ENCODE measurements at regions not wholly inside any gene's neighbourhood (a gene's known extent, or its start where the extent isn't known, plus 50 kb on each side); places are given as distances from the start of the nearest gene placed in this dataset.

DNA sequence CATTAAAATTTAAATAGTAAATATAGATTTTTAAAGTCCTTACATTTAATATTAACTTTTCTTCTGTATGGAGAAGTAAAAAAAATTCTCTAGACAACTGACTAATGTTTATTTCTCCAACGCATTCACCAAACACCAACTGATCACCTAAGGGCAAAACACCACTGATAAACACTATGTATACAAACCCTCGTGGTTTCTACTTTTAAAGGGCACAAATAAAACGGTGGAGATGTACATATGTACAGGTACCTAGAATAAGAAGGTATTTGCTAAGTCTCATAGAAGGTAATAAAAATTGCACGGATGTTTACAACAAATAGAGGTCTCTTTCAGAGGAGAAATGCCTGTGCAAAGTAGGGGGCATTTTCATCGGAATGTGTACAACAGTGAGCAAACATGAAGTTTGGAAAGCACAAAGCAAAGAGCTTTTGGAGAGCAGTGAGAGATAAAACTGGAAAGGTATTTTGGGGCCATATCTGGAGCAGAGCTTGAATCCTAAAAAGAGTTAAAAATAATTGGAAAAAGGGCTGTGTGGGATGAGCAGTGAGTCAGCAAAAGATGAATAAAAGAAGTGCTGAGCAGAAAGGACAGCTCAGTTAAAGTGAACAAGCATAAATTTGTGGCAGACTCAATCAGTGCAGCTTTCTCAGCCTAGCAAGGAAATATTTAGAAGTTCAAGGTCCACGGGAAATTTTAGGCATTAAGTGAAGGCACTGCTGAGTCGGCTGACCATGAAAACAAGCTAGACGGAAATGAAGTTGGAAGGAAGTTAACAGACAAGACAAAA is 160.0 kb downstream of the TMEM161B start:
- POLR2A ChIA-PET, result no interaction called here

DNA sequence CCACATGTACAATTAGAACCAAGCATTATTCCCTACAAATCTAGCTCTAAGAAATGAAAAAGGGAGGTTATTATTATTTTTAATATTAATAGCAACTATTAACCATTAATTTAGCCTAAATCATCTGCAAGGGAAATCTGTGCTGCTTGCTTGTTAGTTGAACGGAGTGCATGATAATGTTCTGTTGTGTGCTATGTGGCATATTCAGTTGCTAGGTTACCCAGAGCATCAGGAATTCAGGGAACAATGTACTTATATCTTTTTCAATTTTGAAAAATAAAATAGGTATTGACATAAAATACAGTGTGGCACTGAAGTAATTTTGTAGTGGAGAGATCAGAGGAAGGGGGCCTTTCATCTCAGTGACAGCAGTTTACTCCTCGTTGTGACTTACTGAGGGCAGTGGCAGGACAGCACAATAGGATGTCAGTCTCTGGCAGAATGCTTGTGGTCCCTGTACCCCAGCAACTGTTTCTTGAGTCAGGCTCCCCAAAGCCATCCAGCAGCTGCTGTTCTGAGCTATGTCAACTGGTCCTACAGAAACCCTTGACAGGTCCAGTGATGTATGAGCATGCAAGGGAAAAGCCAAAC is 173.6 kb downstream of the TMEM161B start:
- DNase-seq, result no peak
- no peak overlapping the region for H3K27ac Mint-ChIP-seq
- H3K36me3 Mint-ChIP-seq, result no peaks in the 10 kb centered on the region
- H3K4me3 Mint-ChIP-seq, result no peak overlapping the region
- CTCF ChIA-PET, result no interaction called here
- Histone ChIP-seq H3K4me3 (ENCODE audit: low read length) (no peak overlapping the region), H3K27ac (ENCODE audit: low read depth, low read length) (no peak overlapping the region), H3K9me3 (ENCODE audit: low read length) (no peaks in the 10 kb centered on the region), H3K4me1 (ENCODE audit: insufficient read depth, low read length) (no peaks in the 10 kb centered on the region), H3K36me3 (ENCODE audit: insufficient read depth, low read length) (no peaks in the 10 kb centered on the region), H3K27me3 (ENCODE audit: insufficient read depth, low read length, poor library complexity, severe bottlenecking) (no peaks in the 10 kb centered on the region)
- no peaks in the 10 kb centered on the region for H3K9me3 Mint-ChIP-seq
- H3K4me1 Mint-ChIP-seq, result no peaks in the 10 kb centered on the region
- H3K27me3 Mint-ChIP-seq, result peaks cover 6 to 7% of the 10 kb centered on the region in 2 donors
- POLR2A ChIA-PET, result no interaction called here

More for the DNA sequence above, 160.0 kb downstream of the TMEM161B start:
- Mint-ChIP-seq H3K27ac (no peak overlapping the region), H3K4me3 (no peak overlapping the region), H3K27me3 (peaks cover 6 to 12% of the 10 kb centered on the region in 2 donors), H3K9me3 (no peaks in the 10 kb centered on the region), H3K36me3 (peaks cover 0 to 2% (median 0%) of the 10 kb centered on the region in 3 donors), H3K4me1 (no peaks in the 10 kb centered on the region)
- CTCF ChIA-PET, result no interaction called here
- Histone ChIP-seq H3K27ac (ENCODE audit: low read depth, low read length) (no peak overlapping the region), H3K27me3 (ENCODE audit: insufficient read depth, low read length, poor library complexity, severe bottlenecking) (no peaks in the 10 kb centered on the region), H3K9me3 (ENCODE audit: low read length) (no peaks in the 10 kb centered on the region), H3K36me3 (ENCODE audit: insufficient read depth, low read length) (no peaks in the 10 kb centered on the region), H3K4me1 (ENCODE audit: insufficient read depth, low read length) (no peaks in the 10 kb centered on the region), H3K4me3 (ENCODE audit: low read length) (no peak overlapping the region)
- no peak for DNase-seq

DNA sequence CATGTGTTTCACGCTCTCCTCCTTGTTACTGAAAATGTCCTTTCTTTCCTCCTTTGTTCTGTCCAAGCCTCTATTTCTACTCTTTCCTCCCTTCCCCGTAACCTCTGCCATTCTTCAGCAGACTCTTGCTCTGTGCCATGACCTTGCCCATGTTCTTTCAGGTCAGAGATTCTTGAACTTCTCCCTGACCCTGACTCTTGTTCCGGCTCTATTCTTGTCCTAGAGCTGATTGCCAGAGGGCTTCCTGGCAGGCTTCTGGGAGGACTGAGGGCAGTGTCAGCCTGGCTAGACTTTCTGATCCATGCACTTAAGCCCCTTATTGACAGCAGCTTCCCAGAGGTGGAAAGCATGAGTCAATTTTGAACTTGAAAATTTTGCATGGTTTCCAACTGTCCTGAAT is 174.2 kb downstream of the TMEM161B start:
- Histone ChIP-seq H3K4me1 (ENCODE audit: insufficient read depth, low read length) (no peaks in the 10 kb centered on the region), H3K9me3 (ENCODE audit: low read length) (no peaks in the 10 kb centered on the region), H3K27me3 (ENCODE audit: insufficient read depth, low read length, poor library complexity, severe bottlenecking) (no peaks in the 10 kb centered on the region), H3K36me3 (ENCODE audit: insufficient read depth, low read length) (no peaks in the 10 kb centered on the region), H3K4me3 (ENCODE audit: low read length) (no peak overlapping the region), H3K27ac (ENCODE audit: low read depth, low read length) (no peak overlapping the region)
- no peak overlapping the region for H3K4me3 Mint-ChIP-seq
- no peaks in the 10 kb centered on the region for H3K4me1 Mint-ChIP-seq
- no peaks in the 10 kb centered on the region for H3K9me3 Mint-ChIP-seq
- no peak for DNase-seq
- H3K27ac Mint-ChIP-seq, result no peak overlapping the region
- ChIA-PET CTCF (no interaction called here), POLR2A (no interaction called here)
- H3K36me3 Mint-ChIP-seq, result no peaks in the 10 kb centered on the region
- peaks cover 6 to 13% of the 10 kb centered on the region in 2 donors for H3K27me3 Mint-ChIP-seq

DNA sequence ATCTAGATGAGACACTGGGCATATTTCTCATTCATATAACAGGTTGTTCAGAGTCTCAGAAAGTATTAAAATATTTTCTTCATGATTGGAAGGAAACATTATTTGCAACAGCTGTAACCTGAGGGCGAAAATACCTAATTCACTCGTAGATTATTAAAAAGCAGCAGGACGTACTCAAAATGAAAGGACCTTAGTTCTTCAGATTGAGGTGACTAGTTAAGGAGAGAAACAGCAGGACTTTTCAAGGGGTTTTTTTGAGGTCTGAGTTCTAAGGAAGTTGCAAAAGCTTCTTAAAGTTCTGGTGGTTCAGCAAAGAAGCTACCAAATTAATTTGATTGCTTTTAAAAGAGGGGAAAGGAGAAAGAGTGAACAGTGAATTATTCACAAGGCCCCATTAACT is 174.9 kb downstream of the TMEM161B start:
- no peaks in the 10 kb centered on the region for H3K4me1 ChIP-seq (ENCODE audit: insufficient read depth, low read length)
- POLR2A ChIA-PET, result no interaction called here

DNA sequence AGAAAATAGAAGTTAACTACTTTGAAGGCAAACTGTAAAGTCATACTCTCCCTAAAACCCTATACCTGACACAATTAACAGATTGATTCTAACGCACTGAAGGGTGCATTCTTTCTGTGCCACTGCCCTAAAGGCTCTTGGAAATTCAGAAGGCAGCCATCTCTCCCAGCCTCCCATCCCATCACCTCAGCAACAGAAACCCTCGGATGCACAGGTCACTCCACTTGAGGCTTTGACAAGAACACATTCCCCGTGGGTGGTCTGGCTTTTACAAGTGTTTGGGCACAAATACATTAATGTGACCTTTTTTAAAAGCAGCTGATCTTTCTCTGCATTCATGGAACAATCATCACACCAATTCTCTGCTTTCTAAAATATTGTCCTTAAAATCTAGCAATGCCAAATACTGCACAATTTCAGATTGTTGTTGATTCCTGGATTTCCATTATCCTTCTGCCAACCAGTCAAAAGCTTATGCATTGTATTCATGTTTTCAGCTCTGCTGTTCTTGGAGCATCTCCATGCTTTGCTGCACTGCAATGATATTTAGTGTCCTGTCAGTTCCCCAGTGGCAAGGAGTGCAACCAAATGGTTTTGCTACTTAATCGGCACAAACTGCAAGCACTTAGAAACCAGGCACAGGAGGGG is 175.6 kb downstream of the TMEM161B start:
- Histone ChIP-seq H3K36me3 (ENCODE audit: insufficient read depth, low read length) (no peaks in the 10 kb centered on the region), H3K27ac (ENCODE audit: low read depth, low read length) (no peak overlapping the region), H3K4me1 (ENCODE audit: insufficient read depth, low read length) (no peaks in the 10 kb centered on the region), H3K9me3 (ENCODE audit: low read length) (no peaks in the 10 kb centered on the region), H3K4me3 (ENCODE audit: low read length) (no peak overlapping the region), H3K27me3 (ENCODE audit: insufficient read depth, low read length, poor library complexity, severe bottlenecking) (no peaks in the 10 kb centered on the region)
- CTCF ChIA-PET, result no interaction called here
- no peak overlapping the region for H3K4me3 Mint-ChIP-seq
- no peaks in the 10 kb centered on the region for H3K4me1 Mint-ChIP-seq
- POLR2A ChIA-PET, result no interaction called here
- peaks cover 6 to 18% of the 10 kb centered on the region in 2 donors for H3K27me3 Mint-ChIP-seq
- DNase-seq, result no peak
- H3K9me3 Mint-ChIP-seq, result no peaks in the 10 kb centered on the region
- H3K27ac Mint-ChIP-seq, result no peak overlapping the region
- no peaks in the 10 kb centered on the region for H3K36me3 Mint-ChIP-seq

More for the DNA sequence above, 174.9 kb downstream of the TMEM161B start:
- Histone ChIP-seq H3K9me3 (ENCODE audit: low read length) (no peaks in the 10 kb centered on the region), H3K36me3 (ENCODE audit: insufficient read depth, low read length) (no peaks in the 10 kb centered on the region), H3K4me3 (ENCODE audit: low read length) (no peak overlapping the region), H3K27ac (ENCODE audit: low read depth, low read length) (no peak overlapping the region), H3K27me3 (ENCODE audit: insufficient read depth, low read length, poor library complexity, severe bottlenecking) (no peaks in the 10 kb centered on the region)
- H3K36me3 Mint-ChIP-seq, result no peaks in the 10 kb centered on the region
- H3K27me3 Mint-ChIP-seq, result peaks cover 6 to 17% of the 10 kb centered on the region in 2 donors
- no peak for DNase-seq
- H3K4me3 Mint-ChIP-seq, result no peak overlapping the region
- H3K9me3 Mint-ChIP-seq, result no peaks in the 10 kb centered on the region
- CTCF ChIA-PET, result no interaction called here
- H3K27ac Mint-ChIP-seq, result no peak overlapping the region
- H3K4me1 Mint-ChIP-seq, result no peaks in the 10 kb centered on the region

DNA sequence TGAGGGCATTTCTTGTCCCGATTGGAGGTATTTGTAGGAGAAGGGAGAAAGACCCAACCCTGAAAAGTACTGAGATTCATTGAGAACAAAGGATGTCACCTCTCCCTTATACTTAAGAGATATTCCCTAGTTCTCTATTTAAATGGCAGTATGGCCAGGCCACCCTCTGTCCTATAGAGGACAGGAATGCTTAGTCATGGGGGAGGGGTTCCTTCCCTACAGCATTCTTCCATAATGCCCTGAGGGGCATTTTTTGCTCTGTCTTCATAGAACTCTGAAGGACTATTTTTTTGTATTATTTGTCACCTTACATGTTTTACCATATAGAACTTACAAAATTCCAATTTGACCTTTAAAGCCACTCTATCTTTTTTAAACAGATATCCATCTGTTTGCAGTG is 176.3 kb downstream of the TMEM161B start:
- no peaks in the 10 kb centered on the region for H3K4me1 Mint-ChIP-seq
- H3K27me3 Mint-ChIP-seq, result peaks cover 6 to 23% of the 10 kb centered on the region in 2 donors
- H3K27ac Mint-ChIP-seq, result no peak overlapping the region
- no peaks in the 10 kb centered on the region for H3K9me3 Mint-ChIP-seq
- H3K4me3 ChIP-seq (ENCODE audit: low read length), result no peak overlapping the region
- H3K4me3 Mint-ChIP-seq, result no peak overlapping the region
- no peak overlapping the region for H3K27ac ChIP-seq (ENCODE audit: low read depth, low read length)
- no peaks in the 10 kb centered on the region for H3K36me3 ChIP-seq (ENCODE audit: insufficient read depth, low read length)
- CTCF ChIA-PET, result no interaction called here
- no peaks in the 10 kb centered on the region for H3K27me3 ChIP-seq (ENCODE audit: insufficient read depth, low read length, poor library complexity, severe bottlenecking)
- H3K4me1 ChIP-seq (ENCODE audit: insufficient read depth, low read length), result no peaks in the 10 kb centered on the region
- POLR2A ChIA-PET, result no interaction called here
- no peaks in the 10 kb centered on the region for H3K36me3 Mint-ChIP-seq
- no peak for DNase-seq
- H3K9me3 ChIP-seq (ENCODE audit: low read length), result no peaks in the 10 kb centered on the region

DNA sequence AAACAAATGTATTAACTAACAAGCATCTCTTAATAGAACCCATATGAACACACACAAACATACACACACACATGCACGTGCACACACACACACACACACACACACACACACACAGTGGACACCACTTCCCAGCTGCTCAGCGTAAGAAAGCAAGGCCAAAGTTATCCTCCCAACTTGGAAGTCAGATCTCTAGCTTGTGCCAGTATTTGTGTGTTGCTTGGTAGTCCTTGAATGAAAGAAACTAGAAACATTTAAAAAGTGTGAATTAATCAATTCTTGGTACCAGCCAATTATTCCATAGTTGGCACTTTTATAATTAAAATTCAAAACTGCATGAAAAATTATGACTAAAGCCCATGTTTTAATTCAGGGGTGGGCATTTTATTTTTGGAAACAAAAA is 178.1 kb downstream of the TMEM161B start:
- Histone ChIP-seq H3K36me3 (ENCODE audit: insufficient read depth, low read length) (no peaks in the 10 kb centered on the region), H3K4me3 (ENCODE audit: low read length) (no peak overlapping the region), H3K9me3 (ENCODE audit: low read length) (no peaks in the 10 kb centered on the region), H3K27me3 (ENCODE audit: insufficient read depth, low read length, poor library complexity, severe bottlenecking) (no peaks in the 10 kb centered on the region), H3K27ac (ENCODE audit: low read depth, low read length) (no peak overlapping the region), H3K4me1 (ENCODE audit: insufficient read depth, low read length) (no peaks in the 10 kb centered on the region)
- no peak for DNase-seq
- H3K36me3 Mint-ChIP-seq, result no peaks in the 10 kb centered on the region
- H3K9me3 Mint-ChIP-seq, result no peaks in the 10 kb centered on the region
- CTCF ChIA-PET, result no interaction called here
- peaks cover 9 to 33% of the 10 kb centered on the region in 2 donors for H3K27me3 Mint-ChIP-seq
- no peaks in the 10 kb centered on the region for H3K4me1 Mint-ChIP-seq
- H3K4me3 Mint-ChIP-seq, result no peak overlapping the region
- H3K27ac Mint-ChIP-seq, result peak overlapping the region in 1 of 8 donors; percentile 76
- POLR2A ChIA-PET, result no interaction called here

DNA sequence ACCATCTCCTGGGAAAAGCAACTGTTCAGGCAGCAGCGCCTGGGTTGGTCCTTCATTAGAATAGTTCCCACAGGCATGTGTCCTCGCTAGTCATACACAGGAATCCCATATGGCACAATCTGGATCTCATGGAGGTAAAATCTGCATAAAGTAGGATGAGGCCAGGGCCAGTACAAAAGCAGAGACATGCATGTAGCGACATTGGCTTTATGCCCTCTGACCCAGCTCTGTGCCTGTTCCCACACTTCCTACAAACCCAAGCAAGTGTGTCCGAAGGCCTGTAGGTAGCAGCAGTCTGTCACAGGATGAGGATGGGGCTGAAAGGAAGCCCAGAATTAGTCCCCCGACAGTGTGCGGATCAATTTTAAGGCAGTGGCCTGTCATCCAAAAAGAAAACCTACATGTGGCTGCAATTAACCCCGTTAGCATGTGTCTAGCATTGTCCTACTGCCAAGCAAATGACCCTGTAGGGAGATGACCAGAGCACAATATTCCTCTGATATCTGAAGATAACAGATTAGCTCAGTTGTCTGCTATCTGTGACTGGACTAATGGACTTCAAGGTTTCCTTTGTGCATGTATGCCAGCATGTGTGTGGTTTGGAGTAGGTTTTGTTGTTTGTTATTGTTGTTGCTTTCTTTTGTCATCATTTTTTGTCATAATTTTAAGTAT is 178.8 kb downstream of the TMEM161B start:
- H3K36me3 Mint-ChIP-seq, result no peaks in the 10 kb centered on the region
- H3K27ac Mint-ChIP-seq, result no peak overlapping the region
- POLR2A ChIA-PET, result no interaction called here
- H3K27ac ChIP-seq (ENCODE audit: low read depth, low read length), result no peak overlapping the region
- no peaks in the 10 kb centered on the region for H3K36me3 ChIP-seq (ENCODE audit: insufficient read depth, low read length)
- no peaks in the 10 kb centered on the region for H3K4me1 ChIP-seq (ENCODE audit: insufficient read depth, low read length)
- no peak for DNase-seq
- CTCF ChIA-PET, result no interaction called here
- no peaks in the 10 kb centered on the region for H3K27me3 ChIP-seq (ENCODE audit: insufficient read depth, low read length, poor library complexity, severe bottlenecking)
- H3K9me3 ChIP-seq (ENCODE audit: low read length), result no peaks in the 10 kb centered on the region
- H3K4me3 Mint-ChIP-seq, result no peak overlapping the region
- H3K4me3 ChIP-seq (ENCODE audit: low read length), result no peak overlapping the region
- no peaks in the 10 kb centered on the region for H3K9me3 Mint-ChIP-seq
- peaks cover 9 to 39% of the 10 kb centered on the region in 2 donors for H3K27me3 Mint-ChIP-seq
- no peaks in the 10 kb centered on the region for H3K4me1 Mint-ChIP-seq
